A673 (cell line): ENCODE measurements at regions not wholly inside any gene's neighbourhood (a gene's known extent, or its start where the extent isn't known, plus 50 kb on each side); places are given as distances from the start of the nearest gene placed in this dataset.

Experiments
- BruUV-seq: library from RNA; stranded (reverse); fragments of 400-500 nt; replicated peaks from 2 replicates; lab custom pipeline; 2021; lab: Mats Ljungman, UMichigan
- CTCF ChIA-PET: fragments of 300-600 bp; sonication (Branson Sonifier 250); formaldehyde crosslinking; loops from one replicate; lab custom pipeline; 2022; ENCODE audit warnings: antibody characterized with exemption; lab: Charles Lee
- POLR2A ChIA-PET: fragments of 300-600 bp; sonication (Branson Sonifier 250); formaldehyde crosslinking; loops from one replicate; lab custom pipeline; 2022; ENCODE audit warnings: antibody characterized with exemption; ENCODE audit not compliant: low non-redundant PET; lab: Charles Lee
- DNase-seq: peaks from one replicate; pipeline ENCODE4 v3.0.0-alpha.2; 2015; ENCODE audit warnings: low spot score
- H3K27ac ChIP-seq: fragments of 200-600 bp; sonication (generic); 2 replicates; pipeline ENCODE4 v1.5.1; 2016; ENCODE audit warnings: mixed run types, low read depth, mild to moderate bottlenecking, mixed read lengths, antibody characterized with exemption, low read length; ENCODE audit not compliant: poor library complexity, severe bottlenecking
- H3K27me3 ChIP-seq: fragments of 200-600 bp; sonication (generic); replicated peaks from 2 replicates; pipeline ENCODE4 v1.6.1; 2017; ENCODE audit warnings: mixed run types, low read depth, mild to moderate bottlenecking, mixed read lengths, antibody characterized with exemption, low read length; ENCODE audit not compliant: insufficient read depth, poor library complexity
- H3K36me3 ChIP-seq: fragments of 200-600 bp; sonication (generic); 2 replicates; pipeline ENCODE4 v1.6.1; 2016; ENCODE audit warnings: mixed run types, mild to moderate bottlenecking, mixed read lengths, antibody characterized with exemption, low read length; ENCODE audit not compliant: insufficient read depth, poor library complexity, severe bottlenecking
- H3K4me1 ChIP-seq: fragments of 200-600 bp; sonication (generic); 2 replicates; pipeline ENCODE4 v1.6.1; 2017; ENCODE audit warnings: mixed run types, mild to moderate bottlenecking, mixed read lengths, antibody characterized with exemption, low read length; ENCODE audit not compliant: insufficient read depth, poor library complexity, severe bottlenecking
- H3K4me3 ChIP-seq: fragments of 200-600 bp; sonication (generic); 2 replicates; pipeline ENCODE4 v1.5.1; 2016; ENCODE audit warnings: low read depth, mixed run types, mild to moderate bottlenecking, mixed read lengths, low read length; ENCODE audit not compliant: poor library complexity, severe bottlenecking
- H3K9me3 ChIP-seq: fragments of 200-600 bp; sonication (generic); 2 replicates; pipeline ENCODE4 v1.6.1; 2016; ENCODE audit warnings: mixed run types, low read depth, mild to moderate bottlenecking, mixed read lengths, antibody characterized with exemption, low read length; ENCODE audit not compliant: poor library complexity, severe bottlenecking
- EZH2 ChIP-seq: fragments of 200-600 bp; sonication (generic); IDR thresholded peaks from 2 replicates; pipeline ENCODE4 v1.6.1; 2017; ENCODE audit warnings: borderline replicate concordance, low read depth, mild to moderate bottlenecking, mixed read lengths, antibody characterized with exemption, low read length; ENCODE audit not compliant: poor library complexity, severe bottlenecking
- intact Hi-C: fragments of 100-400 bp; cut with micrococcal nuclease; formaldehyde crosslinking; loops from one replicate; pipeline ENCODE4 v1.10.0; 2022; ENCODE audit not compliant: unreplicated experiment
- TF ChIP-seq, protein P1 (sequence below): fragments of 300-800, 200-600 bp; sonication (generic); conservative IDR thresholded peaks from 2 replicates; pipeline ENCODE4 v1.5.1; 2017; ENCODE audit warnings: low read depth, mild to moderate bottlenecking, antibody characterized with exemption, low read length, moderate library complexity, mixed read lengths

DNA sequence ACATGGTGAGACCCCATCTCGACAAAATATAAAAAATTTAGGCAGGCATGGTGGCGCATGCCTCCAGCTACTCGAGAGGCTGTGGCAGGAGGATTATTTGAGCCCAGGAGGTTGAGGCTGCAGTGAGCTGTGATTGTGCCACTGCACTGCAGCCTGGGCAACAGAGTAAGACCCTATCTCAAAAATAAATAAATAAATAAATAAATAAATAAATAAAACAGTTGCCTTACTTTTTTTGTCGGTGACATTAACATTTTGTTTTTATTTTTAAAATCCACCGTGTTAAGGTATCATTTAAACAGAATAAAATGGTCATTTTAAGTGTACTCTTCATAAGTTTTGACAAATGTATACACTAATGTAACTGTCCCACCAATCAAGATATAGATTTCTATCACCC, 57.0 kb downstream of the RASL11A start:
- Histone ChIP-seq H3K9me3 (no peaks in the 10 kb centered on the region), H3K27ac (no peak overlapping the region), H3K4me1 (no peaks in the 10 kb centered on the region), H3K27me3 (peaks cover 20% of the 10 kb centered on the region), H3K4me3 (no peak overlapping the region), H3K36me3 (no peaks in the 10 kb centered on the region)
- no peak for TF ChIP-seq EZH2
- TF ChIP-seq, protein P1, sequence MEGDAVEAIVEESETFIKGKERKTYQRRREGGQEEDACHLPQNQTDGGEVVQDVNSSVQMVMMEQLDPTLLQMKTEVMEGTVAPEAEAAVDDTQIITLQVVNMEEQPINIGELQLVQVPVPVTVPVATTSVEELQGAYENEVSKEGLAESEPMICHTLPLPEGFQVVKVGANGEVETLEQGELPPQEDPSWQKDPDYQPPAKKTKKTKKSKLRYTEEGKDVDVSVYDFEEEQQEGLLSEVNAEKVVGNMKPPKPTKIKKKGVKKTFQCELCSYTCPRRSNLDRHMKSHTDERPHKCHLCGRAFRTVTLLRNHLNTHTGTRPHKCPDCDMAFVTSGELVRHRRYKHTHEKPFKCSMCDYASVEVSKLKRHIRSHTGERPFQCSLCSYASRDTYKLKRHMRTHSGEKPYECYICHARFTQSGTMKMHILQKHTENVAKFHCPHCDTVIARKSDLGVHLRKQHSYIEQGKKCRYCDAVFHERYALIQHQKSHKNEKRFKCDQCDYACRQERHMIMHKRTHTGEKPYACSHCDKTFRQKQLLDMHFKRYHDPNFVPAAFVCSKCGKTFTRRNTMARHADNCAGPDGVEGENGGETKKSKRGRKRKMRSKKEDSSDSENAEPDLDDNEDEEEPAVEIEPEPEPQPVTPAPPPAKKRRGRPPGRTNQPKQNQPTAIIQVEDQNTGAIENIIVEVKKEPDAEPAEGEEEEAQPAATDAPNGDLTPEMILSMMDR = no peak
- CTCF ChIA-PET = no interaction called here
- DNase-seq = no peak
- intact Hi-C loops = no loop called here
- BruUV-seq = no TSS peak
- POLR2A ChIA-PET = interaction anchor here (0.6 to 0.7 kb wide), 2 partner anchors 61 to 319 kb away, joined by 3 to 10 read pairs; no protein-coding TSS in a partner anchor

DNA sequence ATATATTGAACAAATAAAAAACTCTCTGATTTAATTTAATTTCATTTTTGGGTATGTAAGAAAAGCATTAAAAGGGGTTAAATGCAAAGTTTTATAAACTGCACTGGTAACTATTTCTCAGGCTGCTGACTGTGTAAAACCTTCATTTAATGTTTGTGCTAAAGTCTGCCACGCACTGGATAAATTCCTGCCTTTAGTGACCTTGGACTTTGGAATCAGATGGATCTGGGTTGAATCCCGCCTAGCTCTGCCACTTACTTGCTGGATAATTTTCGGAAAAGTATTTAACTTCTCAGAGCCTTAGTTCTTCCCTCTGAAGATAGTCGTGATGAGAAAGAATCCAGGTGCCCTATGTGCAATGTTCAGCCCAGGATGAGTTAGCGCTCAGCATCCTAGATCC, 58.6 kb downstream of the RASL11A start:
- no peak overlapping the region for H3K27ac ChIP-seq
- H3K9me3 ChIP-seq = no peaks in the 10 kb centered on the region
- no peak overlapping the region for H3K4me3 ChIP-seq
- intact Hi-C loops = no loop called here
- DNase-seq = no peak
- peaks cover 23% of the 10 kb centered on the region for H3K27me3 ChIP-seq
- POLR2A ChIA-PET = no interaction called here
- no peaks in the 10 kb centered on the region for H3K36me3 ChIP-seq
- CTCF ChIA-PET = no interaction called here
- TF ChIP-seq, protein P1 = no peak
- no peak for TF ChIP-seq EZH2
- H3K4me1 ChIP-seq = no peaks in the 10 kb centered on the region
- no TSS peak for BruUV-seq

DNA sequence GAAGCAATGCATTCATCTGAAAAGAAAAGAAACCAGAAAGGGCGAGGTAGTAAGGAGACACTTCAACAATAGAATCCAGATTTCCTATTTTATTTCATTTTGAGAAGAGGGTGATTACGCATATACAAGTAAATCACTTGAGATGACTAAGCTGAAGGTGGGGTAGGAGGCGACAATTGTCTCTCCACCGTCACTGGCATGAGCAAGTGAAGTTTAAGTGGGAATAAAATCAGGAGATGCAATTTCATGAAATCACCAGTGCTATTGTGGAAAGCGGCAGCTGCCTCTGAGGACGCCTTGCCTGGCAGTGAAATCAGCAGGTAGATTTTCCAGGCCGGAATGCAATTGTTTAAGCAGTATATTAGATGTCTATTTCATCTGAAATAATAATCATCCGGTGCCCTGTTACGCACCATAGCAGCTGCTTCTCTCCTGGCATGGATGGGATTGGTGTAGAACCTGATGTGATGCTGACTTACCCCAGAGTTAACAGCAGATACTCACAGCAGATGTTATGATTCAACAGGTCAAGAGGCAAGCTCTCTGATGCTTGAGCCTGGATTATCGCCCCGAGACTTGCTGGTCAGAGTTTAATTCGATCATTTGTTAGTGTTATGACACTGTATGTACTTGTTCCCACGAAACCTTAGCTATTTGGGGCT, 64.3 kb downstream of the RASL11A start:
- Histone ChIP-seq H3K4me3 (no peak overlapping the region), H3K36me3 (no peaks in the 10 kb centered on the region), H3K27ac (no peak overlapping the region), H3K9me3 (no peaks in the 10 kb centered on the region), H3K4me1 (no peaks in the 10 kb centered on the region), H3K27me3 (peaks cover 17% of the 10 kb centered on the region)
- BruUV-seq = no TSS peak
- ChIA-PET POLR2A (no interaction called here), CTCF (interaction anchor here (0.6 kb wide), 1 partner anchor 434 kb away, joined by 3 read pairs; no protein-coding TSS in a partner anchor)
- no peak for DNase-seq
- TF ChIP-seq, protein P1 = no peak
- TF ChIP-seq EZH2 = no peak
- intact Hi-C loops = no loop called here
